Skeletal muscle satellite cell (primary cell): ENCODE measurements at regions not wholly inside any gene's neighbourhood (a gene's known extent, or its start where the extent isn't known, plus 50 kb on each side); places are given as distances from the start of the nearest gene placed in this dataset.

Source experiments
- H3K27me3 ChIP-seq: 2 replicates; pipeline ENCODE4 v1.7.0; 2013; ENCODE audit warnings: low read length; ENCODE audit not compliant: control insufficient read depth, insufficient read depth
- H3K36me3 ChIP-seq: 2 replicates; pipeline ENCODE4 v1.7.0; 2013; ENCODE audit warnings: mild to moderate bottlenecking, control low read depth, low read length; ENCODE audit not compliant: insufficient read depth
- H3K4me1 ChIP-seq: 2 replicates; pipeline ENCODE4 v1.7.0; 2013; ENCODE audit warnings: low read length; ENCODE audit not compliant: control insufficient read depth, insufficient read depth
- H3K4me2 ChIP-seq: 2 replicates; pipeline ENCODE4 v1.7.0; 2013; ENCODE audit warnings: mild to moderate bottlenecking, low read length
- H3K4me3 ChIP-seq: 2 replicates; pipeline ENCODE4 v1.7.0; 2013; ENCODE audit warnings: low read length
- H3K9ac ChIP-seq: 2 replicates; pipeline ENCODE4 v1.7.0; 2013; ENCODE audit warnings: mild to moderate bottlenecking, low read depth, low read length, moderate library complexity
- H3K9me3 ChIP-seq: replicated peaks from 2 replicates; pipeline ENCODE4 v1.7.0; 2013; ENCODE audit warnings: mild to moderate bottlenecking, control low read depth, low read length

DNA sequence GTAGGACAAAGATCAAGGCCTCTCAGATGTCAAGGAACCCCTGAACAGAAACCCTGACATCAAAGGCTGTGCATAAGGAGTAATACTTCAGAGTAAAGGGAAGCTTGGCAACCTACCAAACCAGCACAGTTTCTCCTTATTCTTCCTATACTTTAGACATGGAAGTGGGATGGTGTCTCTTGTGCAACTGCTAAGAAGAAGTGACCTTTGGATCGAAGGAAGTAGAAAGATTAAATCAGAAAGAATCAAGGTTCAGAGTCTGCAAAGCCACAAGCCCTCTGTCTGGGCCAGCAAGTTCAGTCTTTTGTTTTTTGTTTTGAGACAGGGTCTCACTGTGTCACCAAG lies 66.2 kb upstream of the SLC39A10 start:
- Histone ChIP-seq H3K9me3 (no peaks in the 10 kb centered on the region), H3K4me3 (no peak overlapping the region), H3K36me3 (no peaks in the 10 kb centered on the region), H3K9ac (no peak overlapping the region), H3K4me1 (no peaks in the 10 kb centered on the region), H3K27me3 (no peaks in the 10 kb centered on the region), H3K4me2 (no peak overlapping the region)

- H3K4me2 ChIP-seq, result no peak overlapping the region
- H3K27me3 ChIP-seq, result no peaks in the 10 kb centered on the region
- H3K9ac ChIP-seq, result no peak overlapping the region
- H3K36me3 ChIP-seq, result no peaks in the 10 kb centered on the region
- H3K4me3 ChIP-seq, result no peak overlapping the region
- H3K9me3 ChIP-seq, result no peaks in the 10 kb centered on the region
- H3K4me1 ChIP-seq, result no peaks in the 10 kb centered on the region
These were observed 66.7 kb upstream of the SLC39A10 start for GRCh38 chr2:195590199-195590860.

- Histone ChIP-seq H3K9ac (no peak overlapping the region), H3K27me3 (no peaks in the 10 kb centered on the region), H3K36me3 (no peaks in the 10 kb centered on the region), H3K4me2 (no peak overlapping the region), H3K9me3 (no peaks in the 10 kb centered on the region), H3K4me3 (no peak overlapping the region), H3K4me1 (no peaks in the 10 kb centered on the region)
These were observed 69.1 kb upstream of the SLC39A10 start for GRCh38 chr2:195587966-195588365.

GRCh38 chr2:195586062-195586714 lies 70.8 kb upstream of the SLC39A10 start:
- Histone ChIP-seq H3K4me3 (no peak overlapping the region), H3K9ac (no peak overlapping the region), H3K36me3 (no peaks in the 10 kb centered on the region), H3K9me3 (no peaks in the 10 kb centered on the region), H3K4me2 (no peak overlapping the region), H3K4me1 (no peaks in the 10 kb centered on the region), H3K27me3 (no peaks in the 10 kb centered on the region)

- Histone ChIP-seq H3K4me3 (no peak overlapping the region), H3K4me1 (no peaks in the 10 kb centered on the region), H3K9ac (no peak overlapping the region), H3K4me2 (no peak overlapping the region), H3K9me3 (no peaks in the 10 kb centered on the region), H3K36me3 (no peaks in the 10 kb centered on the region), H3K27me3 (no peaks in the 10 kb centered on the region)
These were observed 74.8 kb upstream of the SLC39A10 start for GRCh38 chr2:195582188-195582587.

DNA sequence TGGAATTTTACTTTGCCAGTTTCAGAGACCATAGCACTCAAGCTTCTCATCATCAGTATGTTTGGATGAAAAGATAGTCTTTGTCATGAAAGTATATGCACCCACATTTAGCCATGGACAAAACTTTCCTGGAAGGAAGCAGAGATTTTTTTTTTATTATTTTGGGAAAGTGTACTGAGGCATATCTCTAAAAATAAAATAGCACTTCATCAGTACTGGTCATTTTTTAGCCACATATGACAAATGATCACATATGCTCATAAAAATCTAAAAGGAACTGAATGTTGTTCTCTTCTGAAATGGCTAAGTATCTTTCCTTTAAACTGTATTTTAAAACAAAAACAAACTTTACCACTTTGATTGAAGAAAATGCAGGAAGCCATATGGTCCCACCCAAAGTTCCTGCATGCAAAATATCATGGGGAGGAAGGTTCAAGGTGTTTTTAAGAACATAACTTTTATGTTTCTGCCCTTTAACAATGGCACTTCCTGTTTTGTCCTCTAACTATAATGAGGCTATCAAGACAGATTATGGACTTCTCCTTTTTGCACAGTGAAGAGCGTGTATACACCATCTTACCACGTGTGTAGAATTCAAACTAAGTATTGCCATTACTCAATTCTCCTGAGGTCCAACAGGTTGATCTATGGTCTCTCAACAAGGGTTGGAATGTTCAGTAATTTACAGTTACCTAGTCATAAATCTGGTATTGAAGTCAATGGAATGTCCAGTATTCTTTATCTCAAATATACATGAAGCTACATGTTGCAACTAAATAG lies 77.1 kb upstream of the SLC39A10 start:
- no peak overlapping the region for H3K4me2 ChIP-seq

DNA sequence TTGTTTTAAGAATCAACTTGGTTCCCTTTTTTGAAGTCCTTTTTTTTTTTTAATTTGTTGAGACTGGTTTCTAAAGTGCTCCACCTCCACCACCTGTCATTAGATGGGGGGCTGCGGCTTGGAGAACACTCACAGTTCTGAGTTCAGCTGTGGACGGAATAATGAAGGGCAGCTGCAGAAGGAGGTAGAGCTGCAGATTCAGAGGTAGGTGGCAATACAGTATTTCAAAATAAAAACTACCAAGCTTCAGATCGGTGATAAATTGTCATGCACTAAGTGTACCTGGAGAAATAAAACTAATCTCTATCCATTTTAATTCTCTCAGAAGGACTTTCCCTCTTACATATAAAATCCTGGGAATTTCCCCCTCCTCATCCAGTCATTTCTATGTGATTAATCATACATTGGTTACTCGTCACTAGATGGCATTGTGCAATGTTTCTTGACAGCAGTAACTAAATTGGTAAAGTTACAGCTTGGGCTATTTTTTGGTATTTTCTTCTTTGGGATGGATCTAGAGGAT lies 81.1 kb upstream of the SLC39A10 start:
- Histone ChIP-seq H3K27me3 (no peaks in the 10 kb centered on the region), H3K4me3 (no peak overlapping the region), H3K9me3 (no peaks in the 10 kb centered on the region), H3K4me2 (peak overlapping the region; percentile 53), H3K4me1 (peaks cover 11% of the 10 kb centered on the region), H3K36me3 (no peaks in the 10 kb centered on the region), H3K9ac (peak overlapping the region; percentile 20)

More for the DNA sequence above, 77.1 kb upstream of the SLC39A10 start:
- Histone ChIP-seq H3K9ac (no peak overlapping the region), H3K27me3 (no peaks in the 10 kb centered on the region), H3K9me3 (no peaks in the 10 kb centered on the region), H3K4me3 (no peak overlapping the region), H3K36me3 (no peaks in the 10 kb centered on the region), H3K4me1 (peaks cover 11% of the 10 kb centered on the region)

- no peak overlapping the region for H3K9ac ChIP-seq
- H3K4me1 ChIP-seq, result peaks cover 11% of the 10 kb centered on the region
- no peak overlapping the region for H3K4me3 ChIP-seq
- no peaks in the 10 kb centered on the region for H3K9me3 ChIP-seq
- no peaks in the 10 kb centered on the region for H3K36me3 ChIP-seq
- no peak overlapping the region for H3K4me2 ChIP-seq
- H3K27me3 ChIP-seq, result no peaks in the 10 kb centered on the region
These were observed 82.0 kb upstream of the SLC39A10 start for GRCh38 chr2:195575016-195575415.

DNA sequence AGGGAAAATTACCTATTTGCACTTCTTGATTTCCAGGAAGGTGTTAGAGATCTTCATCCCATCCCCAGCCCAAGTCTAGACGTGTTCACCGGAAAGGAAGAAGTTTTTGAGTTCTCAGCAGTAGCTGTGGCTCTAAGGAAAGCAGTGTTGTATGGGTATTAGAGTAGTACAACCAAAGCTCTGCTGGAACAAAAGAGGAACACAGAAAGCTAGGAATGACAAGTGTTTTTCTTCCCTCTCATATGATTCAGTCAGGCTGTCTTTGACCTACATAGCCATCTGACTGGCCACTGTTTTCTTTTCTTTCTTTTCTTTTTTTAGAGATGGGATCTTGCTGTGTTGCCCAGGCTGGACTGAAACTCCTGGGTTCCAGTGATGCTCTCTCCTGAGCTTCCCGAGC lies 82.7 kb upstream of the SLC39A10 start:
- Histone ChIP-seq H3K4me3 (no peak overlapping the region), H3K36me3 (no peaks in the 10 kb centered on the region), H3K4me1 (peaks cover 11% of the 10 kb centered on the region), H3K9me3 (no peaks in the 10 kb centered on the region), H3K27me3 (no peaks in the 10 kb centered on the region), H3K9ac (no peak overlapping the region), H3K4me2 (no peak overlapping the region)

DNA sequence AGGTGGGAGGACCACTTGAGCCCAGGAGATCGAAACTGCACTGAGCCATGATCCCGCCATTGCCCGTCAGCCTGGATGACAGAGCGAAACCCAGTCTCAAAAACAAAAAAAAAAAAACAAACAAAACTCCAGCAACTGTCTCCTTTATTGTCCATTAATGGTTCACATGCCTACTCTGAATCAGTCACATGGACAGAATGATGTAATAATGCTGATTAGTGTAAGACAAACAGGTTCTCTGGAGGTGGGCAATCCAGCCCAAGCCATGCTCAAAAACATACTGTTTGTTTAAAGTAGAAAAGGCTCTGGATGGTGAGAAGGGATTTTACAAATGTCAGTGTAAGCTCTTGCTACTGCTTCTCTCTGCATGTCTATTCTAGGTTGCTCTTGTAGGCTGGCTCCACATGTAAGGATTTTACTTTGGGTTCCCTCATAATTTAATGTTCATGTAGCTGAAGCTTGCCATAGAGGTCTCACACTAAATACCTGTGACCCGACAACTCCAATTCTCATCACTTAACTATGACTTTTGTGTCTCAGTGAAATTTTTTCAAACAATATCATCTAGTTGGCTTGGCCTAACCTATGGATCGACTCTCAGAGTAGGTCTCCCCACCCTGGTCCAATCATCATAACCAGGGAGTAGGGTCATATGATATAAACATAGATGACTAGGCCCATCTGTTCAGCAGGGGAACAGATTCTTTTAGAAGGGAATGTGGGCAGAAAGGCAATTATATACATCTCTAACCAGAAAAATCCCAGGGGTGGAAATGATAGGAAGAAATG lies 83.9 kb upstream of the SLC39A10 start:
- H3K27me3 ChIP-seq, result no peaks in the 10 kb centered on the region
- no peak overlapping the region for H3K4me3 ChIP-seq
- H3K4me2 ChIP-seq, result no peak overlapping the region
- H3K9me3 ChIP-seq, result no peaks in the 10 kb centered on the region
- no peaks in the 10 kb centered on the region for H3K36me3 ChIP-seq
- H3K4me1 ChIP-seq, result peaks cover 11% of the 10 kb centered on the region
- no peak overlapping the region for H3K9ac ChIP-seq

DNA sequence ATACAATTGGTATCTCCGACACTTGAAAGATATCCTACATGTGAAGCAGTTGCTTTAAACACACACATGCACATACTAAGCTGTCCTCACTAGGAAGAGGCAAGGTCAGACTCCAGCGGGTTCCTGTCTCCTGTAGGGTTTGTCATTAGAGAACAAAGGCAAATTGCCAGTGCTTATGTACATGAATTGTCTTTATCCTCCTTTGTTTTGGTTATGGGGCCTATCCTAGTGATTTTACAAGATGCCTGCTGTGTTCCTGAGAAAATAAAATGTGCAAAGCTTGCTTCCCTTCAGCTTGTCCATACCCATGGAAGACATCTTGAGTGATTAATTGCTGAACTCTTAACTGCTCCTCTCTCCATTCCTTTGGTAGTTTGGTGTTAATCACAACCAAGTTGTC lies 86.7 kb upstream of the SLC39A10 start:
- H3K9ac ChIP-seq, result no peak overlapping the region
- no peaks in the 10 kb centered on the region for H3K27me3 ChIP-seq
- no peaks in the 10 kb centered on the region for H3K9me3 ChIP-seq
- no peak overlapping the region for H3K4me3 ChIP-seq
- no peak overlapping the region for H3K4me2 ChIP-seq
- peaks cover 7% of the 10 kb centered on the region for H3K4me1 ChIP-seq
- H3K36me3 ChIP-seq, result no peaks in the 10 kb centered on the region
